ENCODE measurements at regions not wholly inside any gene's neighbourhood (a gene's known extent, or its start where the extent isn't known, plus 50 kb on each side); places are given as distances from the start of the nearest gene placed in this dataset.
A peak's percentile ranks its signal among the peaks of the same experiment; 100 is the strongest.

DNA sequence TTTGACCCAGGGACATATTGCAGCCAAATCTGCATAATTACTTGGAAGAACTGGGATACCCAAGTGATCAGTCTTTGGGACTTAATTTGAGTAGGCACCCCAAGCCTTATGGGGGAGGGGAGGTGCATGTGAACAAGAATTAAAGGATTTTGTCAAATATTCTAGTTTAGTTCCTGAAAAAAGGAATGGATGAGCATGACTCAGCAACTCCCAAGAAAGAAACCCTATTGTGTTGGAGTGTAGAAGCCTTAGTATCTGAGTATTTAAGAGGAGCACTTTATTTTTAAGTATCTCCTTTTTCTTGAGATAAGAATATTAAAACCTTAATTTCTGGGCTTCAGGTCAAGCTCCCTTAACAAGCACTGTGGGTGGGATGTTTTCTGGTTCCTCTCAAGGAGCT lies 222.4 kb downstream of the CD47 start:
- POLR2A ChIA-PET: no interaction called here
- H3K27me3 ChIP-seq (replicated peaks in 1 of 2; ENCODE audit: control insufficient read depth in 2 of 2, insufficient read depth in 2 of 2, low read length in 1 of 2): no peaks in the 10 kb centered on the region
- BruUV-seq (replicated peaks): no TSS peak
- no peak overlapping the region for H2AFZ ChIP-seq (ENCODE audit: control insufficient read depth, low read depth, low read length)
- no peak overlapping the region for H3K4me2 ChIP-seq (ENCODE audit: control insufficient read depth, insufficient read depth)
- H4K20me1 ChIP-seq (ENCODE audit: control insufficient read depth, insufficient read depth): no peaks in the 10 kb centered on the region
- SMC1A ChIA-PET (ENCODE audit: uncharacterized antibody, unreplicated experiment): interaction anchor here (1.5 to 5.1 kb wide), 2 partner anchors 13 to 54 kb away, joined by 3 to 18 read pairs; no protein-coding TSS in a partner anchor
- no peaks in the 10 kb centered on the region for H3K9me3 ChIP-seq (replicated peaks; ENCODE audit: control insufficient read depth, insufficient read depth, low read length)
- H3K4me3 ChIP-seq: no peak overlapping the region
- FAIRE-seq (no peak), ATAC-seq (no peak), DNase-seq (ENCODE audit: low read depth, low spot score) (no peak)
- in situ Hi-C loops (cut with MboI): no loop called here
- RAD21 ChIA-PET (ENCODE audit: unreplicated experiment): no interaction called here
- no peak overlapping the region for H3K9ac ChIP-seq (ENCODE audit: control insufficient read depth, insufficient read depth, low read length)
- TF ChIP-seq SREBF2 (IDR thresholded peaks at IDR 0.05; ENCODE audit: low read length) (no peak), REST (IDR thresholded peaks at IDR 0.05; ENCODE audit: low read depth, low read length) (no peak)
- no peaks in the 10 kb centered on the region for H3K79me2 ChIP-seq (ENCODE audit: control insufficient read depth, insufficient read depth, low read length)
- H3K4me1 ChIP-seq (ENCODE audit: control insufficient read depth, insufficient read depth, low read length): no peaks in the 10 kb centered on the region
- H3K36me3 ChIP-seq (ENCODE audit: control insufficient read depth in 2 of 2, insufficient read depth in 2 of 2, low read length in 1 of 2): no peaks in the 10 kb centered on the region
- CTCF ChIA-PET: interaction anchor here (1.3 kb wide), 1 partner anchor 12 kb away, joined by 7 read pairs; no protein-coding TSS in a partner anchor
- intact Hi-C loops (cut with micrococcal nuclease; ENCODE audit: unreplicated experiment): no loop called here
- H3K27ac ChIP-seq (ENCODE audit: control insufficient read depth, insufficient read depth): no peak overlapping the region

DNA sequence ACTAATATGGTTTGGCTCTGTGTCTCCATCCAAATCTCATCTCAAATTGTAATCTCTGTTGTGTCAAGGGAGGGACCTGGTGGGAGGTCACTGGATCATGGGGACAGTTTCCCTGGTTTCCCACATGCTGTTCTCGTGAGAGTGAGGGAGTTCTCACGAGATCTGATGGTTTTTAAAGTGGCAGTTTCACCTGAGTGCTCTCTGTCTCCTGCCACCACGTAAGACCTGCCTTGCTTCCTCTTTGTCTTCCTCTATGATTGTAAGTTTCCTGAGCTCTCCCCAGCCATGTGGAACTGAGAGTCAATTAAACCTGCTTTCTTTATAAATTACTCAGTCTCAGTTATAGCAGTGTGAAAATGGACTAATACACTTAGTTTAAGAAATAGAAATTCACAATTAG lies 228.9 kb downstream of the CD47 start:
- H3K4me3 ChIP-seq: no peak overlapping the region
- H3K9me3 ChIP-seq (replicated peaks; ENCODE audit: control insufficient read depth, insufficient read depth, low read length): no peaks in the 10 kb centered on the region
- H4K20me1 ChIP-seq (ENCODE audit: control insufficient read depth, insufficient read depth): no peaks in the 10 kb centered on the region
- ChIA-PET CTCF (interaction anchor here (1.4 to 2.3 kb wide), 3 partner anchors 10 to 292 kb away, joined by 5 to 9 read pairs (median 8); no protein-coding TSS in a partner anchor), SMC1A (ENCODE audit: uncharacterized antibody, unreplicated experiment) (interaction anchor here (1.2 to 1.4 kb wide), 2 partner anchors 9 to 52 kb away, joined by 6 to 7 read pairs; no protein-coding TSS in a partner anchor), RAD21 (ENCODE audit: unreplicated experiment) (interaction anchor here (0.5 to 1.8 kb wide), 4 partner anchors 12 to 432 kb away, joined by 3 to 4 read pairs (median 3); no protein-coding TSS in a partner anchor), POLR2A (interaction anchor here (1.2 to 1.3 kb wide), 2 partner anchors 9 kb away, joined by 4 read pairs; no protein-coding TSS in a partner anchor)
- FAIRE-seq (peak; percentile 78), DNase-seq (ENCODE audit: low read depth, low spot score) (peak; percentile 72), ATAC-seq (peak; percentile 98)
- no peaks in the 10 kb centered on the region for H3K79me2 ChIP-seq (ENCODE audit: control insufficient read depth, insufficient read depth, low read length)
- H3K27me3 ChIP-seq (replicated peaks in 1 of 2; ENCODE audit: control insufficient read depth in 2 of 2, insufficient read depth in 2 of 2, low read length in 1 of 2): no peaks in the 10 kb centered on the region
- in situ Hi-C loops (cut with MboI) (no loop called here), intact Hi-C loops (cut with micrococcal nuclease; ENCODE audit: unreplicated experiment) (no loop called here)
- no peaks in the 10 kb centered on the region for H3K36me3 ChIP-seq (ENCODE audit: control insufficient read depth in 2 of 2, insufficient read depth in 2 of 2, low read length in 1 of 2)
- H2AFZ ChIP-seq (ENCODE audit: control insufficient read depth, low read depth, low read length): peak overlapping the region; percentile 27; the same call in 1 of the 2 replicates
- no peaks in the 10 kb centered on the region for H3K4me1 ChIP-seq (ENCODE audit: control insufficient read depth, insufficient read depth, low read length)
- BruUV-seq (replicated peaks): no TSS peak
- no peak overlapping the region for H3K27ac ChIP-seq (ENCODE audit: control insufficient read depth, insufficient read depth)
- H3K9ac ChIP-seq (ENCODE audit: control insufficient read depth, insufficient read depth, low read length): no peak overlapping the region
- WGBS (ENCODE audit: insufficient coverage, insufficient replicate concordance, low lambda C conversion rate, missing lambda C conversion rate): 5% methylated on average over 3 of the region's 3 CpGs
- H3K4me2 ChIP-seq (ENCODE audit: control insufficient read depth, insufficient read depth): no peak overlapping the region
- TF ChIP-seq NFIC (IDR thresholded peaks at IDR 0.05; ENCODE audit: low read depth, low read length) (0 out of 2 replicates have a peak, but pooled peaks have one; percentile 30), CREM (IDR thresholded peaks at IDR 0.05; ENCODE audit: low read depth) (peak; percentile 16; the same call in 1 of the 2 replicates), CREB1 (IDR thresholded peaks at IDR 0.05; ENCODE audit: low read depth) (0 out of 2 replicates have a peak, but pooled peaks have one; percentile 27), NBN (IDR thresholded peaks at IDR 0.05) (peak; percentile 62; the same call in 1 of the 2 replicates), ZBTB33 (IDR thresholded peaks at IDR 0.05) (no peak), MTA2 (IDR thresholded peaks at IDR 0.05; ENCODE audit: low read depth) (peak; percentile 93), ETV6 (conservative IDR thresholded peaks at IDR 0.05 in 1 of 2, IDR thresholded peaks at IDR 0.05 in 1 of 2; ENCODE audit: borderline replicate concordance in 1 of 2, low read depth in 1 of 2) (peak in 1 of 2 experiments; percentile 89; a peak in 2 of 4 replicates), RUNX3 (IDR thresholded peaks at IDR 0.05; ENCODE audit: low read length) (peak; percentile 43; the same call in 1 of the 2 replicates), TCF3 (IDR thresholded peaks at IDR 0.05; ENCODE audit: borderline replicate concordance, insufficient read depth, low read depth, low read length) (no peak)

All from GM12878 (cell line).